MM.1S (cell line): ENCODE measurements at regions not wholly inside any gene's neighbourhood (a gene's known extent, or its start where the extent isn't known, plus 50 kb on each side); places are given as distances from the start of the nearest gene placed in this dataset.

Source experiments
- EZH2 ChIP-seq: fragments of 300-600 bp; sonication (generic); optimal IDR thresholded peaks from 2 replicates; pipeline ENCODE3; 2017; ENCODE audit warnings: low read depth, mild to moderate bottlenecking, antibody characterized with exemption, low read length, mixed read lengths
- TF ChIP-seq, protein P1 (sequence below): fragments of 300-600 bp; sonication (generic); IDR thresholded peaks from 2 replicates; pipeline ENCODE4 v1.5.1; 2016; ENCODE audit warnings: antibody characterized with exemption, low read length, mixed read lengths

DNA sequence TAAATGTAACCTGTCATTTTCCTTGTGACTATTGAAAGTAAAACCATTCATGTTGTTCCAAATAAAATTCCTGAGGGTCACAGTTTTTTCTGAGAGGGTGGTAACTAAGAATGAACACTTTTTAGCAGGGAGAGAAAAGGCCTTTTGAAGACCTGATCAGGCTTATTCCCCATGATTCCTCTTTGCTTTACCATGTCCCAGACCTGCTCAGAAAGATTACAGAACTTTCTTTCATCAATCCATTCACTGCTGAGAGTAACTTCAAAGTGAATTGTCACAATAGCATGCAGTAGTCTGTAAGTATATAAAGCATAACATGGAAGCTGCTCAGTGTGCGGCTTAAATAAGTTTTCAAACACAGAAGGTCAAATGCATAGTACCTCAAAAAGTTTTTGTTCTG is 201.5 kb upstream of the COL11A1 start:
- TF ChIP-seq, protein P1, sequence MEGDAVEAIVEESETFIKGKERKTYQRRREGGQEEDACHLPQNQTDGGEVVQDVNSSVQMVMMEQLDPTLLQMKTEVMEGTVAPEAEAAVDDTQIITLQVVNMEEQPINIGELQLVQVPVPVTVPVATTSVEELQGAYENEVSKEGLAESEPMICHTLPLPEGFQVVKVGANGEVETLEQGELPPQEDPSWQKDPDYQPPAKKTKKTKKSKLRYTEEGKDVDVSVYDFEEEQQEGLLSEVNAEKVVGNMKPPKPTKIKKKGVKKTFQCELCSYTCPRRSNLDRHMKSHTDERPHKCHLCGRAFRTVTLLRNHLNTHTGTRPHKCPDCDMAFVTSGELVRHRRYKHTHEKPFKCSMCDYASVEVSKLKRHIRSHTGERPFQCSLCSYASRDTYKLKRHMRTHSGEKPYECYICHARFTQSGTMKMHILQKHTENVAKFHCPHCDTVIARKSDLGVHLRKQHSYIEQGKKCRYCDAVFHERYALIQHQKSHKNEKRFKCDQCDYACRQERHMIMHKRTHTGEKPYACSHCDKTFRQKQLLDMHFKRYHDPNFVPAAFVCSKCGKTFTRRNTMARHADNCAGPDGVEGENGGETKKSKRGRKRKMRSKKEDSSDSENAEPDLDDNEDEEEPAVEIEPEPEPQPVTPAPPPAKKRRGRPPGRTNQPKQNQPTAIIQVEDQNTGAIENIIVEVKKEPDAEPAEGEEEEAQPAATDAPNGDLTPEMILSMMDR, result no peak
- TF ChIP-seq EZH2, result no peak
